Testis (tissue), 2 donors: ENCODE measurements at regions not wholly inside any gene's neighbourhood (a gene's known extent, or its start where the extent isn't known, plus 50 kb on each side); places are given as distances from the start of the nearest gene placed in this dataset.

Experiments
- DNase-seq: peaks from one replicate; pipeline ENCODE4 v3.0.0-alpha.2; 2019
- H3K27ac ChIP-seq, 2 donors: fragments of 200-600 bp; sonication (generic); one replicate each; pipeline ENCODE4 v1.5.1; 2019
- H3K27me3 ChIP-seq: fragments of 200-600 bp; sonication (generic); one replicate; pipeline ENCODE4 v1.5.1; 2019
- H3K36me3 ChIP-seq: fragments of 200-600 bp; sonication (generic); one replicate; pipeline ENCODE4 v1.5.1; 2017; ENCODE audit warnings: low read depth; ENCODE audit errors: missing control alignments
- H3K4me1 ChIP-seq: fragments of 200-600 bp; sonication (generic); one replicate; pipeline ENCODE4 v1.5.1; 2019
- H3K4me3 ChIP-seq, 2 donors: fragments of 200-600 bp; sonication (generic); one replicate each; pipeline ENCODE4 v1.5.1; 2017 to 2019
- H3K9me3 ChIP-seq: fragments of 200-600 bp; sonication (generic); one replicate; pipeline ENCODE4 v1.5.1; 2017
- CTCF ChIP-seq, 3 experiments: fragments of 450-650 bp in 2 of 3; fragments of 200-600 bp in 1 of 3; sonication (generic) in 1 of 3; IDR thresholded peaks; one replicate each; pipeline ENCODE4 v1.5.1; 2016 to 2019; ENCODE audit warnings: antibody characterized with exemption in 3 of 3, mild to moderate bottlenecking in 2 of 3, moderate library complexity in 1 of 3
- POLR2A ChIP-seq: fragments of 450-650 bp; IDR thresholded peaks from one replicate; pipeline ENCODE4 v1.6.1; 2017; ENCODE audit warnings: antibody characterized with exemption, mild to moderate bottlenecking, moderate library complexity
- WGBS, 2 donors: methylation state at CpG; one replicate each; pipeline ENCODE4 v1.1.5; 2018; 5-methylcytosine and 5-hydroxymethylcytosine counted together
- intact Hi-C: fragments of 100-400 bp; cut with DNase I; formaldehyde crosslinking; loops from one replicate; pipeline ENCODE4 v1.15.1; 2023; ENCODE audit warnings: low total_unique reads

DNA sequence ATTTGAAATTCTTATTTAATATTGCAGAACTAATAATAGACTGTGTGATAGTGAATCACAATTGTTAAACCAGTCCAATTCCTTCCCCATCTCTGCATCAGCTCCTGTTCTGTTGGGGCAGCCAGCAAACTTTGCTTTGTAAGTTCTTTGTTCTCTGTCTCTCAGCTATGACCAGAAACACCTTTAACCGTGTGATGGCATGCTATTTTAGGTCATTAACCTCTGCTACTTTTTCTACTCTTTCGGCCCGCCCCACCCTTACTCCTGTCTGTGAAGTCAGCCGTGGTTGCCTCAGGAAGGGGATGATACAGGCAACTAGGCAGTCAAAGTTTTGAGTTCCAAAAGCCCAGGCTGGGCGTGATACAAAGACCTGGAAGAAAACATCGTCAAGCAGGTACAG is 51.3 kb upstream of the EGFL6 start:
- H3K36me3 ChIP-seq: no peaks in the 10 kb centered on the region
- no peak for DNase-seq
- no peaks in the 10 kb centered on the region for H3K9me3 ChIP-seq
- H3K27ac ChIP-seq: no peak overlapping the region
- no peak overlapping the region for H3K4me3 ChIP-seq
- intact Hi-C loops: loop anchor here (10.0 kb wide), 1 partner anchor 127 kb away; no protein-coding TSS in a partner anchor
- 87 to 92% methylated on average over 6 of the region's 6 CpGs for WGBS, 2 donors
- TF ChIP-seq POLR2A: no peak
- no peak for TF ChIP-seq CTCF (IDR thresholded peaks at IDR 0.05)
- H3K4me1 ChIP-seq: no peaks in the 10 kb centered on the region
- H3K27me3 ChIP-seq: no peaks in the 10 kb centered on the region

DNA sequence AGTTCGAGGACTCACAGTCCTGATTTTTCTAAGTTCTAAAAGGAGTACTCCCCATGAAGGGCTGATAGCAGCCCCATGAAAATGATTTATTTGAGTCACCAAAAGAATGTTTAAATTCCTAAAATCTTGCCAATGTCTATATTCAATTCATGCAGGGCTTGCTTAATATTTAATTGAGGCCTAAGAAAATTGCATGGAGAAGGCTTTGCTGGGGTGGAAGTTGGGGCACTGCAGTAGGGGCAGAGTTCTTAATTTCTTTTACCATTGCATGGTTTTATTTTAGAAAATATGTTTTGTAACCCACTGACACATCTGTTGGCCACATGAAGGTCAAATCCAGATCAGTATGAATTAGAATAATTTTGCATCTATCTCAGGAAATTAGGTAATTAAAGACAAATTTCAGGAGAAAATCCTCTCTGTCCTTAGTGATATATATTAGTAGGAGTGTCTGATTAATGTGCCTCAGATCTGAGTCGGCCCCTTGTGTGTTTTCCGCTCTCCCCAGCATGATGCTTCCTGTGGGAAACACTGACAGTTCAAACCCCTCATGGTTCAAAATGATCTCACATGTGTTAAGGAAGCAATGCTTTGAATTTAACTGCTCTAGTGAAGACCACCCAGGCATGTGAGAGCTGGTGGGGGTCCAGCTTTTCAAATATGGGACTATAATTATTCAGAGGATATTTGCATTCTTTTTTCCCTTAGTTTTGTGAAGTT is 54.0 kb upstream of the EGFL6 start:
- Histone ChIP-seq H3K9me3 (no peaks in the 10 kb centered on the region), H3K36me3 (no peaks in the 10 kb centered on the region), H3K27ac (no peak overlapping the region), H3K27me3 (no peaks in the 10 kb centered on the region), H3K4me3 (no peak overlapping the region), H3K4me1 (no peaks in the 10 kb centered on the region)
- 78 to 83% methylated on average over 3 of the region's 3 CpGs for WGBS, 2 donors
- no peak for TF ChIP-seq CTCF (IDR thresholded peaks at IDR 0.05)
- TF ChIP-seq POLR2A: no peak
- intact Hi-C loops: loop anchor here (10.0 kb wide), 1 partner anchor 129 kb away; no protein-coding TSS in a partner anchor
- DNase-seq: no peak

DNA sequence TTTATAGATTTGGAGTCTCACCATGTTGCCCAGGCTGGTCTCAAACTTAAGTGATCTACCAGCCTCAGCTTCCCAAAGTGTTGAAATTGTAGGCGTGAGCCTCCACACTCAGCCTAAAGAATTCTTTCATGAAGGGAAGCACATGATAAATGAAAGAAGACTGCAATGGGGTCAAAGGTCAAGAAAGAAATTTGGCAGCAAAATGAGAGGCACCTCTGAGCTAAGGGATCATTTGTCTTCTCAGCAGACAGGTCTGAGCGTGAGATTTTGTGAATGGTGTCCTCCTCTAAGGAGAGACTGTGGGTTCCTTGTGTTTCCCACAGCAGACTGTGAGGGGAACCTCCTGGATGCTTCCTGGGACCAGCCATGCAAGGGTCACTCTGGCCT is 57.5 kb upstream of the EGFL6 start:
- 75 to 92% methylated on average over 2 of the region's 2 CpGs for whole genome bisulfite sequencing, 2 donors
- Histone ChIP-seq H3K9me3 (no peaks in the 10 kb centered on the region), H3K4me3 (no peak overlapping the region), H3K27me3 (no peaks in the 10 kb centered on the region), H3K36me3 (no peaks in the 10 kb centered on the region), H3K27ac (no peak overlapping the region), H3K4me1 (no peaks in the 10 kb centered on the region)
- DNase-seq: no peak
- intact Hi-C loops: loop anchor here (10.0 kb wide), 1 partner anchor 133 kb away; no protein-coding TSS in a partner anchor
- TF ChIP-seq CTCF (IDR thresholded peaks at IDR 0.05): no peak
- TF ChIP-seq POLR2A: no peak

GRCh38 chrX:13511241-13511943 is 58.0 kb upstream of the EGFL6 start:
- H3K36me3 ChIP-seq: no peaks in the 10 kb centered on the region
- intact Hi-C loops: loop anchor here (10.0 kb wide), 1 partner anchor 133 kb away; no protein-coding TSS in a partner anchor
- H3K4me3 ChIP-seq: no peak overlapping the region
- no peak for DNase-seq
- H3K9me3 ChIP-seq: no peaks in the 10 kb centered on the region
- no peak overlapping the region for H3K27ac ChIP-seq
- 92 to 100% methylated on average over 1 of the region's 1 CpG for WGBS, 2 donors
- no peaks in the 10 kb centered on the region for H3K27me3 ChIP-seq
- TF ChIP-seq POLR2A (no peak), CTCF (IDR thresholded peaks at IDR 0.05) (no peak)
- H3K4me1 ChIP-seq: no peaks in the 10 kb centered on the region
